ENCODE measurements at regions not wholly inside any gene's neighbourhood (a gene's known extent, or its start where the extent isn't known, plus 50 kb on each side); places are given as distances from the start of the nearest gene placed in this dataset.
"Not testable (repeated sequence)": the region's sequence is repeated elsewhere in the genome, so short reads cannot be mapped to it uniquely, and the experiment has no call there.

DNA sequence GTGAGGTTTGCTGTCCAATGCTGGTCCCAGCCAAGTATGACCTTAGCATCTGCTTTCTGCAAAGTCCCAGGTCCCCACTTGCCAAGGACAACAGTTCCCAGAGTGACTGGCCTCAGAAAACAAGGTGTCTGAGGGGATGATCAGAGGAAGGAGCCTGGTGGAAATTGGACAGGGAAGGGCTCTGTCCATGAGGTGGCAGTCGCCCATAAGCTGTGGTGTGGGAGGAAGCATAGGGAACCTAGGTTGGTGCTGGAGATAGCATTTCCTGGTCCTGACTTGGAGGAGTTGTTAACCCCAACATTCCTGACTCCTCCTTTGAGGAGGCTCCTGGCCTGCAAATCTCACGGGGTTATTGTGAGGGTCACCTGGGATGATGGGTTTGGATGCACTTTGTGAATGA lies 77.8 kb downstream of the LIMS4 start:
- DNase-seq (ENCODE audit: low read depth in 2 of 2) = not testable (repeated sequence)

DNA sequence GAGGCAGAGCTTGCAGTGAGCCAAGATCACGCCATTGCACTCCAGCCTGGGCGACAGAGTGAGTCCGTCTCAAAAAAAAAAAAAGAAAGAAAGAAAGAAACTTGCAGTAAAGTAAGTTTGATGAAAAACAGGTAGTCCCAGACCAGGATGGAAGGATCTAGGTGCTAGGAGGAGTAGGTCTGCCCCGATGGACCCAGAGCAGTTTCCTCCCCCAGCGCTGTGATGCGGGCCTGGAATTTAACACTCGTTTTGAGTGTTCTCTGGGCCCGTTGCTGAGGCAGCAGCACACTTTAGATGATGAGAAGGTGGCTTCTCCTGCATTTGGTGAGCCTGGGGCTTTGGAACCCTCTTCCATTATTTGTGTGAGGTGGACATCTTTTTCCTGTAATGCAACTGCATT lies 80.2 kb downstream of the LIMS4 start:
- DNase-seq (ENCODE audit: low read depth in 2 of 2) = not testable (repeated sequence)

DNA sequence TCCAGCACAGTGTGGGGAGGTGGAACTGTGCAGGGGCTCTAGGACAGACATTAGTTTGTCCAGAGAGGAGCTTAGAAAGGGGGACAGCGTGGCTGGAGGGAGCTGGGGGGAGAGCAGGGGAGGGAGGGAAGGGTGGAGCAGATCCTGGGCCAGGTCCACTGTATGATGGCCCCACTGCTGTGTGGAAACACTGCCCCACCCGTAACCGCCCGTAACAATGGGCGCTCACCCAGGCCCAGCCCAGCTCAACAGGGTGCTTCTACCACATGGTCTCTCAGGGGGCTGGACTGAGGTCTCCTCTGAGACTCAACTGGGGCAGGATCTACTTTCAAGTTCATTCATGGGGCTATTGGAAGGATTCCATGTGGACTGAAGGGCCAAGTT lies 81.6 kb downstream of the LIMS4 start:
- not testable (repeated sequence) for DNase-seq (ENCODE audit: low read depth in 2 of 2)

DNA sequence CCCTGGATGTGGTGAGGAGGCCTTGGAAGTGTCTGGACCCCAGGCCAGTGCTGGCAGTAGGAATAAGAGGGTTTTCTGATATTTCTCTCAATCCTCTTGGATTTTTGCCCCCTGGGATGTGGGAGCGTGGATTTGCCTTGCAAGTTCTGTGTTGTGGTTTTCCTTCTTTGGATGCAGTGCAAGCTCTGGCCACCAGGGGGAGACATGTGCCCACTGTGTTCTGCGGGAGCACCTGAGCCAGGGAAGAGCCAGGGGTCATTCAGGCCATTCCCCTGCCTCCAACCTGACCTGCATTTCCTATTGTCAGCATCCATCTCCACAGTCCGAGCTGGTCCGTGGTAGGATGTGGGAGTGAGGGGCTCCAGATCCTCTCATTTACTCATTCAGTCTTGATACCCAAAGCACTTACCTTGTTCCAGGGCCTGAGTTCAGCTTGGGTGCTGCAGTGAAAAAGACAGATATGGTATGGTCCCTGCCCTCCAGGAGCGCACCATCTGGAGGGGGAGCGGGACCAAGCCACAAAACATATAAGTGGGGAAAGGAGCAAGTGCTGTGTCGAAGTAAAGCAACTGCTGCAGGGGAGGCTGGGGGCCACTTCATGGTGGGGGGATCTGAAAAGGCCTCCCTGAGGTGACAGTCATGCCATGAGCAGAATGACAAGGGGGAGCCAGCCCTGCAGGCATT lies 82.1 kb downstream of the LIMS4 start:
- DNase-seq (ENCODE audit: low read depth in 2 of 2) = peak in 1 of 2 donors; percentile 0

DNA sequence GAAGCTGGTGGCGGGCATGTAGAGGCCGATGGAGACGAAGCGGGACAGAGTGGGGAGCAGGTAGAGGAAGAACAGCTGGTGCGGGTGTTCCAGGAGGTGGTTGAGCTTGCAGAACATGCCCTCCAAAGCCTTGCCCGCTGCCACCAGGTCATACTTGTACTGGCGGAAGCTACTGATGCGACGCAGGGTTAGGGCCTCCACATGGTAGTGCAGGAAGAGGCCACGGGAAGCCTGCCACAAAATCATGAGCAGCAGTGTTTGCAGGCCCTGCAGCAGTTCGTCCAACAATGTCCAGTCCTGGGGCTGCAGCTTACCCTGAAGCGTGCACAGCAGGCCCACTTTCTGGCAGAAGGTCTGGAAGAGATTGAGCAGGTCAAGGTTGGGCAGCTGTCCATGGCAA lies 85.6 kb downstream of the LIMS4 start:
- not testable (repeated sequence) for DNase-seq (ENCODE audit: low read depth in 2 of 2)

DNA sequence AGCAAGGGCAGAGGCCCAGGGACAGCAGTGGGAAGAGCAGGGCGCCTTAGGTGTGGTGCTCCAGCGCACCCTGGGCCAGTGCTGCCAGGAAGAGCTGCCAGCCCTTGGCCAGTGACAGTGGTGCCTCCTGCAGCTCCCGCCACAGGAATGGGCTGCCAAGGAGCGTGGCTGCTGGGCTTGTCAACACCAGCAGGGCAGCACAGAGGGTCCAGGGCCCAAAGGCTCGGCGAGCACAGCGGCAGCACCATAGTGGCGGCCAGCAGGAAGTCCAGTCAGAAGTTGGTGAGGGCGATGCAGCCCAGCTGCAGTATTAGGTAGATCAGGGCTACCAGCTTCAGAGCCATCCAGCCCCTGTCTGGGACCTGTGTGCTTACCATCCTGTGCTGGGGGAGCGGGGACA lies 86.1 kb downstream of the LIMS4 start:
- not testable (repeated sequence) for DNase-seq (ENCODE audit: low read depth in 2 of 2)

DNA sequence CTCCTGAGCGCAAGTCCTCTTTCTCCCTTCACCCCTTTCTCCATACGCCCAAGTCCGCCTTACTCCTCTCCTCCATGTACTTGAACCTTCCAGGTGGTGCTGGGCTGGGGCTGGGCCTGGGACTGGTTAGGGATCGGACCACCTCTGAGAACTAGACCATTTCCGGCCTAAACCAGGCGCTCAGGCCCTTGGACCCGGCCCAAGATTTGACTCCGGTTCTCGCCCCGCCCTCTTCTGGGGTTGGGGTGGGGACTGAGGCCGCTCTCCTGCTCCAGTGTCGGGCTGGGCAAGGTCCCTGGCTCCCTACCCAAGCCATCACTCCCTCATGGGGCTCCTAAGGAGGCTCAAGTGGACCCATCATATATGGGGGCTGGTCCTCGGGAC lies 87.9 kb downstream of the LIMS4 start:
- DNase-seq (ENCODE audit: low read depth in 2 of 2) = not testable (repeated sequence)

DNA sequence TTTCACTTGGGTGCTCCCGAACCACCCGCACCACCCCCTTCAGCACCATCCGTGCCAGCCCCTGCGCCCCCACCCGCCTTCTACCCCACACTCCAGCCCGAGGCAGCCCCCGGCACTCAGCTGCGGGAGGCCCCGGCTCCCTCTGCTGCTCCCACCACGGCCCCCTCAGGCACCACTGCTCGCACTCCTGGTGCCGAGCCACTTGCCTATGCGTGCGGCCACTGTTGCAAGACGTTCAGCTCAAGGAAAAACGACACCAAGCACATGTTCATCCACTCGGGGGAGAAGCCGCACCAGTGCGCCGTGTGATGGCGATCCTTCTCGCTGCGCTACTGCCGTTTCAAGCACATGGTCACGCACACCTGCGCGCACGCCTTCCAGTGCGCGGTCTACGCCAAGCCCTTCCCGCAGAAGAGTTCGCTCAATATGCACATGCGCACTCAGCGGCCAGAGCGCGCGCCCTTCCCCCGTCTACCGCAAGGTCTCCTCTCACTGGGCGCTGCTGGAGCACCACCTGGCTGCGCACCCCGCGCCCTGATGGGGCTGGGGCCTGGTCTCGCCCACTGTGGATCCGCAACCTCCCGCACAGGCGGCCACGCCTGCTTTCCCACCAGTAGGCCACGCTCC lies 88.4 kb downstream of the LIMS4 start:
- DNase-seq (ENCODE audit: low read depth in 2 of 2) = not testable (repeated sequence)

DNA sequence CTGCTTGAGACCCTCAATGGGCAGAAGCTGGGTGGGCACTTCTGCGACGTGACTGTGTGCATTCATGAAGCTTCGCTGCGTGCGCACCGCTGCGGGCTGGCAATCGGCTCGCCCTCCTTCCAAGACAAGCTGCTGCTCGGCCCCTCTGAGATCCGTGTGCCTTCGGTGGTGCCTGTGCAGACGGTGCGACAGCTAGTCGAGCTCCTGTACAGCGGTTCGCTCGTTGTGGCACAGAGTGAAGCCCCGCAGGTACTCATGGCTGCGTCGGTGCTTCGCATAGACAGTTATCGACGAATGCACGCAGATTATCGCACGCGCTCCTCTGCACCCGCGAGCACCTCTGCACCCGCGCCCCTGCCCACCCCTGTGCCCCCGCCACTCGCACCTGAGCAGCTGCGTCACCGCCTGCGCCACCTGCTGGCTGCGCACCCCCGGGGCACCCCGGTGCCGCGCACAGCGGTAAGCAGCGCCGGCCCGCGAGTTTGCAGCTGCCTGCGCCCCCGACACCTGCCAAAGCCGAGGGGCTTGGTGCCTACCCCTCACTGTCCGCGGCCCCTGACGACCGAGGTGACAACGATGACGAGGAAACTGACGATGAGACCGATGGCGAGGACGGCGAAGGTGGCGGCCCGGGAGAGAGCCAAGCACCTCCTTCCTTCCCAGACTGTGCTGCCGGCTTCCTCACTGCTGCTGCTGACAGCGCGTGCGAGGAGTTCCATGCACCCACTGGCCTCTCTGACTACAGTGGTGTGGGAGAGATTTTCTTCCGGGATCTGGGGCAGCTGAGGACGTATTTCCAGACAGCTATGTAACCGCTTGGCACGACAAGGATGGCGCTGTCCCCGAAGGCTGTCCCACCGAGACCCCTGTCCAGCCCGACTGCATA lies 89.2 kb downstream of the LIMS4 start:
- not testable (repeated sequence) for DNase-seq (ENCODE audit: low read depth in 2 of 2)

DNA sequence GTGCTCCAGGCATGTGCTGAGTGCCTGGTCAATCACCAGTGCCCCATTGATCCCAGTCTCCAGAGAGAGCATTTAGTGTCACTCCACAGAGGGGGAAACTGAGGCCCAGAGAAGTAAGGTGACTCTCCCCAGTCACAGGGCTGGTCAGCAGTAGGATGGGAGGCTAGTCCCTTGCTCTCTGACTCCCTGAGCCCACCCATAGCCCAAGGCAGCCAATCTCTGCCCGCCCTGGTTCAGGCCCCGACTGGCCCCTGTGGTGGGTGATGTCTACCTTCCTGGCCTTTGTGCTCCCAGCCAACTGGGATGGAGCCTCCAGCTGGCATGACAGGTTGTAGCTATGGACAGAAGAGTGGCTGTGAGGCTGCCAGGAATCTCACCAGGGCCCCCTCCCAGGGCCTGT lies 99.1 kb downstream of the LIMS4 start:
- not testable (repeated sequence) for DNase-seq (ENCODE audit: low read depth in 2 of 2)

DNA sequence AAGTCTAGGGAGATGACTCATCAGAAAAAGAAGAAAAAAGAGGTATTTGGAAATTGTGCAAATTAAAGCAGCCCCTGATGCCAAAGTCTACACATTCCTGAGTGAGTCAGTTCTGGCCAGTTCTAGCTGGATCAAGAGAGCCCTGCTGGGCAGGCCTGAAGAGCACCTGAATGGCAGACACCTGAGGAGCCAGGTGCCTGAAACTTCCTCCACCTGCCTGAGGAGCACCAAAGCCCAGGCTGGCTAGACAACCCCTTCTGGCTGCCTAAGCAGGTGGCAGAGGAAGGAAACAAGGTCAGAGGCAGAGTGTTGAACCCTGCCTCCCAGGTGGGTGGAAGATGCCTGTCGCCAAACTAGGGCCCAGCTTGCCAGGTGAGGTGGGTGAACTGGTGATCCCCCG lies 101.0 kb downstream of the LIMS4 start:
- DNase-seq (ENCODE audit: low read depth in 2 of 2) = not testable (repeated sequence)

DNA sequence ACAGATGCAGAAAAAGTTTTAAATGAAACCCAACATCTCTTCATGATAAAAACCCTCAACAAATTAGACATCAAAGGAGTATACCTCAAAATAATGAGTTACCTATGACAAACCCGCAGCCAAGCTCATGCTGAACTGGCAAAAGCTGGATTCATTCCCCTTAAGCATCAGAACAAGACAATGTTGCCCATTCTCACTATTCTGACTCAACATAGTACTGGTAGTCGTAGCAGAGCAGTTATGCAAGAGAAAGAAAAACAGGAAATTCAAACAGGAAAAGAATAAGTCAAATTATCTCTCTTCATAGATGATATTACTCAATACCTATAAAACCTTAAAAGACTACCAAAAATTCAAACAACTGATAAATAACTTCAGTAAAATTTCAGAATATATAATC lies 115.0 kb downstream of the LIMS4 start:
- not testable (repeated sequence) for DNase-seq (ENCODE audit: low read depth in 2 of 2)

DNA sequence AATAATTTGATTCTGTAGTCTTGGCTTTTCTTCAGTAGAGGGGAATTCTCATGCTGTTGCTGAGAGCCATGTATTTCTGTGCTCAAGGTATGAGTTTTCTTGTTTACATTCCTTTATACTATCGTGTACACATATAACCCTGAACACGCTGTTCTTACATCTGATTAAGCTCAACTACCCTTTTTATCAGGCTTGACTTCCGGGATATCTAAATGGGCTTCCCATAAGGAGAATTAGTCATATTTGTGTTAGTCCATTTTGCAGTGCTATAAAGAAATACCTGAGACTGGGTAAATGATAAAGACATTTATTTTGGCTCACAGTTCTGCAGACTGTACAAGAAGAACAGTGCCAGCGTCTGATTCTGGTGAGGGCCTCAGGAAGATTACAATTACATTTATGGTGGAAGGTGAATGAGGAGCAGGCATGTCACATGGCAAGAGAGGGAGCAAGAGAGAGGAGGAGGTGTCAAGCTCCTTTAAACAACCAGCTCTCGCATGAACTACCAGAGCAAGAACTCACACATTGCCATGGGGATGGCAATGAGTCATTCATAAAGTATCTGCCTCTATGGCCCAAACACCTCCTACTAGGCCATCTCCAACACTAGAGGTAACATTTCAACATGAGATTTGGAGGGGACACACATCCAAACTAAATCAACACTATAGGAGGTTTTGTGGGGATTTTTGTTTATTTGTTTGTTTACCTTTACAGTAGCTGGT lies 118.2 kb downstream of the LIMS4 start:
- not testable (repeated sequence) for DNase-seq (ENCODE audit: low read depth in 2 of 2)

DNA sequence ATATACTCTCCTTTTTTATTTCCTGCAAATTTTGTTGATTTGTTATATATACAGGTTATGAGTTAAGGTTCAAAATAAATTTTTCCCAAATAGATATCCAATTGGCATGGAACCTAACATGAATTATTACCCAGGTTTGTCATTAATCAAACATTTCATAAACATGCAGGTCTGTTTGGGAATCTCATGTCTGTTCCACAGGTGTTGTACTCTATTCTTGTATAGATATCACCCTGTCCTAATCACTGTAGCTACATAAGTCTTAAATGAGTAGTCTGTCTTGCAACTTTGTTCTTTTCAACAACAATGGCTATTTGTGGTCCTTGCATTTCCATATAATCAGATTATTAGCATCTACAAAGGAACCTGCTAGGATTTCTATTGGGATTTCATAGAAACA lies 121.9 kb downstream of the LIMS4 start:
- not testable (repeated sequence) for DNase-seq (ENCODE audit: low read depth in 2 of 2)

DNA sequence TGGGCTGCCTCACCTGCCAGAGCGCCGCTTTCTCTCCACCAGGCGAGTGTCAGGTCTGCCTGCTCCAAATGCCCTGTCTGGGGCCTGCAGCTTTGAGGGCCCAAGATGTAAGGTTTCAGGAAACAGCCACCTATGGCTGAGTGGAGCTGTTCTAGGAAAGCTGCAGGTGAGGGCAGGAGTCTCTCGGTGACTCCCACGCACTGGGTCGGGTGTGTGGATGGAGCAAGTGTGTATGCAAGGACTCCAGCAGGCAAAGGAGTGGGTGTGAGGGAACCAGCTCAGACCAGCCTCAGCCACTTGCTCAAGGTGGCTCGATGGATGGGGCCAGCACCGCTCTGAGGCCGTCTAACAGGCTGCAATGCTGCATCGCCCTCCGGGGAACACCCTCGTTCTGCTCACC lies 123.7 kb downstream of the LIMS4 start:
- not testable (repeated sequence) for DNase-seq (ENCODE audit: low read depth in 2 of 2)

DNA sequence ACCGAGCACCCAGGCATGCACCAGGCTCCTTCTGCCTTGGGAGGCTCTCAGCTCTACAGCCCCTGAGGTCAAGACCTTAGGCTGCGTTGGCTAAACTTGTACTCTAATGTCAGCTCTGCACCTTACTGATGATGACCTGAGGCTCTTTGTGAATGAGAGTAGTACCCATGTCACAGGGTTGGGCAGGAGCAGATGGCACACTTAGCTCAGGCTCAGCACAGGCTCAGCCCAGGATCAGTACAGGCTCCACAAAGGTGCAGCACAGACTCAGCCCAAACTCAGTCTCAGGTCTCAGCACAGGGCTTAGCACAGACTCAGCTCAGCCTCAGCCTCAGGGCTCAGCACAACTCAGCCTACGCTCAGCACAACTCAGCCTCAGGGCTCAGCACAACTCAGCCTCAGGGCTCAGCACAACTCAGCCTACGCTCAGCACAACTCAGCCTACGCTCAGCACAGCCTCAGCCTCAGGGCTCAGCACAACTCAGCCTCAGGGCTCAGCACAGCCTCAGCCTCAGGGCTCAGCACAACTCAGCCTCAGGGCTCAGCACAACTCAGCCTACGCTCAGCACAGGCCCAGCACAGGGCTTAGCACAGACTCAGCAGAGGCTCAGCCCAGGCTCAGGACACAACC lies 128.1 kb downstream of the LIMS4 start:
- DNase-seq (ENCODE audit: low read depth in 2 of 2) = peak in 1 of 2 donors; percentile 0

DNA sequence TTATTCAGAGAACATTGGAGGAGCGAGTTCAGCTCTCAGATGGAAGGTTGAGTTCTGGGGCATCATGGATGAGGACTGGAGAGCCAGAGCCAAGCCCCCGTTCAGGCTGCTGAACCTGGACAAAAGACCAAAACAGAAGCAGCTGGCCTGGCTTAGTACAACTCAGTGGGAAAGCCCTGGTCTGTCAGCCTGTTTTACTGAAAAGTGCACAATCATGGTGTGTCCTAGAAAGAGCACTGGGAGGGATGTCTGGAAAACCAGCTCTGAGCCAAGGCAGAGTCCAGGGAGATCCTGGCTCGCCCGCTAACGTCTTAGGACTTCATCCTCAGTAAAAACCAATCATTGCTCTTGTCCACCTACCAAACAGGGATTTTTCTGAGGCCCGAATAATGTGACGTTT lies 129.7 kb upstream of the MTLN start:
- not testable (repeated sequence) for DNase-seq (ENCODE audit: low read depth in 2 of 2)

DNA sequence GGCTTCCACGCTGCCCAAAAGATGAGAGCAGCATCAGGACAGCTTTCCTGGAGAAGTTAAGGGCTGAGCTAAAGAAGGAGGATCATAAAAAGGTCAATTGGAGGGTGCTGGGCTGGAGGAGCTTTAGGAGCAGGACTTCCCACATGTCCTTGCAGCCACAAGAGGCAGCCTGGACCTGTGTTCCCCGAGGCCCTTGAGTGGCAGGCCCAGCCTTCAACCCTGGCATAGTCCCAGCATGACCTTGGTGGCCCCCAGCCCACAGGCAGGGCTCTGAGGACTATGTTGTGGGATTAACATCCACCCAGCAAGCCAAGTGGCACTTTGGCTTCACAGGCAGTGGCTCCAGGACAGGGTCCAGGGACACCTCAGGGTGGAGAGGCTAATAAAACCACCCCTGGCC lies 126.8 kb upstream of the MTLN start:
- not testable (repeated sequence) for DNase-seq (ENCODE audit: low read depth in 2 of 2)

DNA sequence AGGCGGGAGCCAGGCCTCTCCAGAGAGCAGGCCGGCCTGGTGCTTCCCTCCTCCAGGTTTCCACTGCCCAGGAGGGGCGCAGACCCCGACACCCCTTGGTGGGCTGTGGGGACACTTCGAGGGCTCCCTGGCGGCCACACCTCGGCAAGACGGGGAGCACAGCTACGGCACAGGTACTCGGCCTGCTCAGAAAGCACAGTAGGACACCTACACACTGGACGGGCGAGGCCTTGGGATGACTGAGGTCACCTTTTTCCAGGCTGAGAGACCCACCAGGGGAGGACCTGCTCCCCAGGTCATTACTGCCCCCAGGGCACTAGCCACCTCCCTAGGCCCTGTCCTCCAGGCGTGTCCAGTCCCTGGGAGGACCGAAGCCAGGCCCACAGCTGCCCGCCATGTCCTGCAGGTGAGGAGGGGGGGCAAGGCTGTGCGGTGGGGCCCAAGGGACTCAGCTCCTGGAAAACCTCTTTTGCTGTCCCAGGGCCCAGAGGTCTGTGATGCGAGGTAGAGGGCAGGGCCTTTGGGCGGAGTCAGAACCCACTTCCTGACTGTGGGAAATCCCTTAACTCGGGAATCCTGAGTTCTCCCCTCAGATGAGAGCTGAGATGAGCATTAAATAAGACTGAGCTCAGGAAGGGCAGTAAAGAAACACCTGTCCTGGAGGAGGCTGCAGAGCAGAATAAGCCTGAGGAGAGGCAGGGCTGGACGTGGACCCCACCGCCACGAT lies 126.1 kb upstream of the MTLN start:
- DNase-seq (ENCODE audit: low read depth in 2 of 2) = not testable (repeated sequence)

DNA sequence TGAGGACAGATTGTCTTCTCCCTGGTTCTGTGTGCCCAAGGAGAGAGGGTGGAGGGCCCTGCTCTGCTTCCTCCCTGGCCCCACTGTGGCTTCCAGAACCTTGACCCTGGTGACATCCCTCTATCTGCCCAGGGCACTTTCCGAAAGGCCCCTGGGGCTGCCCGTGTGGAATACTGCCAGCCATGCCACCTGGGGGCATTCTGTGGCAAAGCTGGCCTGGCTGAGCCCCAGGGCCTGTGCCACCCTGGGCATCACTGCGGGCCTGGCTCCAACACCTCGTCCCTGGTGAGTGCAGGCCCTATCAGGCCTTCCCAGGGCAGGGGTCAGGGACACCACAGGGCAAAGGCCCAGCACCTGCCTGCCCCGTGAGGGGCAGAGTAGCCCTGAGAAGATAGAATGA lies 123.7 kb upstream of the MTLN start:
- not testable (repeated sequence) for DNase-seq (ENCODE audit: low read depth in 2 of 2)
